SK-N-SH (cell line): ENCODE measurements at regions not wholly inside any gene's neighbourhood (a gene's known extent, or its start where the extent isn't known, plus 50 kb on each side); places are given as distances from the start of the nearest gene placed in this dataset.

Experiments used
- CTCF ChIA-PET: fragments of 300-600, 350-600 bp; formaldehyde crosslinking; extraction: SDS; loops from one replicate; lab custom pipeline; 2021; lab: Yijun Ruan, JAX
- POLR2A ChIA-PET: fragments of 350-600 bp; sonication (Branson Sonifier 250); formaldehyde crosslinking; extraction: SDS; loops from one replicate; lab custom pipeline; 2020; ENCODE audit warnings: antibody characterized with exemption, inconsistent platforms; lab: Yijun Ruan, JAX
- DNase-seq: peaks from one replicate; pipeline ENCODE4 v3.0.0; 2012
- H2AFZ ChIP-seq: fragments of 200-600 bp; sonication (generic); 2 replicates; pipeline ENCODE4 v1.8.1; 2016; ENCODE audit warnings: antibody characterized with exemption, mild to moderate bottlenecking, low read depth
- H3F3A ChIP-seq: fragments of 200-600 bp; sonication (generic); replicated peaks from 2 replicates; pipeline ENCODE3; 2016; ENCODE audit warnings: antibody characterized with exemption, mild to moderate bottlenecking; ENCODE audit not compliant: insufficient read depth
- H3K27ac ChIP-seq, 2 experiments: fragments of 200-500 bp in 1 of 2; fragments of 200-600 bp in 1 of 2; sonication (Bioruptor generic) in 1 of 2; sonication (generic), shearing (Covaris generic) in 1 of 2; 2 replicates each; pipeline versions ENCODE4 v1.5.1 to v1.6.1; 2014 to 2016; ENCODE audit warnings: low read depth in 2 of 2, inconsistent platforms in 1 of 2, low read length in 1 of 2, mild to moderate bottlenecking in 1 of 2, mixed read lengths in 1 of 2
- H3K27me3 ChIP-seq: fragments of 200-600 bp; sonication (generic), shearing (Covaris generic); 2 replicates; pipeline ENCODE4 v1.6.1; 2016; ENCODE audit warnings: mixed run types; ENCODE audit not compliant: insufficient read depth
- H3K36me3 ChIP-seq, 2 experiments: fragments of 200-500 bp in 1 of 2; fragments of 200-600 bp in 1 of 2; sonication (Bioruptor generic) in 1 of 2; sonication (generic) in 1 of 2; replicated peaks in 1 of 2; 2 replicates each; pipeline versions ENCODE3 to v1.5.1; 2014 to 2016; ENCODE audit warnings: low read length in 1 of 2, mild to moderate bottlenecking in 1 of 2; ENCODE audit not compliant: insufficient read depth in 2 of 2, control insufficient read depth in 1 of 2
- H3K4me1 ChIP-seq, 2 experiments: fragments of 200-500 bp in 1 of 2; fragments of 200-600 bp in 1 of 2; sonication (Bioruptor generic) in 1 of 2; sonication (generic), shearing (Covaris generic) in 1 of 2; 2 replicates each; pipeline versions ENCODE4 v1.5.1 to v1.6.1; 2014 to 2016; ENCODE audit warnings: low read depth in 1 of 2, low read length in 1 of 2, mixed run types in 1 of 2; ENCODE audit not compliant: insufficient read depth in 2 of 2, control insufficient read depth in 1 of 2
- H3K4me2 ChIP-seq: fragments of 200-600 bp; sonication (generic), shearing (Covaris generic); 2 replicates; pipeline ENCODE4 v1.6.1; 2017; ENCODE audit warnings: mixed run types
- H3K4me3 ChIP-seq, 2 experiments: fragments of 200-500 bp in 1 of 2; fragments of 200-600 bp in 1 of 2; sonication (Bioruptor generic) in 1 of 2; sonication (generic), shearing (Covaris generic) in 1 of 2; 2 replicates each; pipeline versions ENCODE4 v1.5.1 to v1.8.1; 2014 to 2016; ENCODE audit warnings: low read depth in 2 of 2, inconsistent platforms in 1 of 2, low read length in 1 of 2, mild to moderate bottlenecking in 1 of 2, mixed read lengths in 1 of 2, moderate library complexity in 1 of 2
- H3K79me2 ChIP-seq: fragments of 200-600 bp; sonication (generic); 2 replicates; pipeline ENCODE4 v1.8.1; 2017; ENCODE audit warnings: mild to moderate bottlenecking; ENCODE audit not compliant: insufficient read depth
- H3K9ac ChIP-seq: fragments of 200-600 bp; sonication (generic); 2 replicates; pipeline ENCODE4 v1.6.1; 2017; ENCODE audit warnings: mixed run types
- H3K9me2 ChIP-seq: fragments of 200-600 bp; sonication (generic); 2 replicates; pipeline ENCODE4 v1.6.1; 2017; ENCODE audit warnings: mixed run types
- H3K9me3 ChIP-seq: fragments of 200-600 bp; sonication (generic); 2 replicates; pipeline ENCODE4 v1.6.1; 2017; ENCODE audit warnings: mixed run types, mild to moderate bottlenecking, moderate library complexity
- H4K20me1 ChIP-seq: fragments of 200-600 bp; sonication (generic); 2 replicates; pipeline ENCODE4 v1.6.1; 2017; ENCODE audit warnings: mild to moderate bottlenecking, mixed run types; ENCODE audit not compliant: insufficient read depth
- CHD2 ChIP-seq: fragments of 150-350 bp; IDR thresholded peaks from 2 replicates; pipeline ENCODE4 v1.6.1; 2018; ENCODE audit warnings: low read length; ENCODE audit not compliant: partially characterized antibody
- EP300 ChIP-seq, 2 experiments: IDR thresholded peaks; 2 replicates each; pipeline versions ENCODE4 v1.4.0 to v1.6.1; 2012; ENCODE audit warnings: borderline replicate concordance in 1 of 2, low read depth in 1 of 2, low read length in 1 of 2
- EZH2phosphoT487 ChIP-seq: fragments of 200-600 bp; sonication (generic); IDR thresholded peaks from 2 replicates; pipeline ENCODE4 v1.6.1; 2017; ENCODE audit warnings: low read depth, mixed run types, mild to moderate bottlenecking, antibody characterized with exemption, moderate library complexity, borderline replicate concordance
- NFIC ChIP-seq: IDR thresholded peaks from 2 replicates; pipeline ENCODE4 v1.4.0; 2012; ENCODE audit warnings: borderline replicate concordance
- POLR2AphosphoS5 ChIP-seq: IDR thresholded peaks from 2 replicates; pipeline ENCODE4 v1.6.1; 2012; ENCODE audit warnings: low read depth, low read length
- RCOR1 ChIP-seq: fragments of 150-350 bp; IDR thresholded peaks from 2 replicates; pipeline ENCODE4 v1.6.1; 2017; ENCODE audit warnings: antibody characterized with exemption, low read length
- RFX5 ChIP-seq: IDR thresholded peaks from 2 replicates; pipeline ENCODE4 v1.6.1; 2012; ENCODE audit warnings: mild to moderate bottlenecking, improper control_type of control experiment, low read length
- RXRA ChIP-seq: IDR thresholded peaks from 2 replicates; pipeline ENCODE4 v1.4.0; 2012; ENCODE audit warnings: low read depth, mild to moderate bottlenecking, borderline replicate concordance
- TAF1 ChIP-seq: IDR thresholded peaks from 2 replicates; pipeline ENCODE4 v1.6.1; 2012; ENCODE audit warnings: low read depth, mild to moderate bottlenecking, low read length, moderate library complexity, borderline replicate concordance
- TCF12 ChIP-seq: IDR thresholded peaks from 2 replicates; pipeline ENCODE4 v1.4.0; 2012
- TEAD4 ChIP-seq: IDR thresholded peaks from 2 replicates; pipeline ENCODE4 v1.4.0; 2012; ENCODE audit warnings: mild to moderate bottlenecking, borderline replicate concordance; ENCODE audit not compliant: insufficient read depth
- USF2 ChIP-seq: fragments of 150-350 bp; IDR thresholded peaks from 2 replicates; pipeline ENCODE4 v1.6.1; 2017; ENCODE audit warnings: antibody characterized with exemption, low read length, low read depth, borderline replicate concordance
- YY1 ChIP-seq: IDR thresholded peaks from 2 replicates; pipeline ENCODE4 v1.4.0; 2012; ENCODE audit warnings: low read depth, mild to moderate bottlenecking
- ZBTB33 ChIP-seq: IDR thresholded peaks from 2 replicates; pipeline ENCODE4 v1.4.0; 2012; ENCODE audit warnings: low read depth, borderline replicate concordance
- WGBS: methylation state at CpG from one replicate; pipeline ENCODE4 v1.1.6; 2017; ENCODE audit warnings: low lambda C conversion rate; 5-methylcytosine and 5-hydroxymethylcytosine counted together
- TF ChIP-seq, protein P1 (sequence below): fragments of 150-350 bp; IDR thresholded peaks from 2 replicates; pipeline ENCODE4 v1.6.1; 2016; ENCODE audit warnings: mild to moderate bottlenecking, low read depth, low read length

GRCh38 chr18:75859533-75859932 lies 432.0 kb upstream of the SMIM21 start:
- H3K9me2 ChIP-seq: peaks cover 3% of the 10 kb centered on the region; the same call in 1 of the 2 replicates
- no peak overlapping the region for H3K9ac ChIP-seq
- ChIA-PET CTCF (no interaction called here), POLR2A (no interaction called here)
- H3K4me1 ChIP-seq: no peaks in the 10 kb centered on the region
- WGBS: 37% methylated on average over 4 of the region's 5 CpGs
- no peak overlapping the region for H2AFZ ChIP-seq
- H4K20me1 ChIP-seq: no peaks in the 10 kb centered on the region
- no peak overlapping the region for H3K4me3 ChIP-seq
- TF ChIP-seq USF2: no peak
- no peak for TF ChIP-seq TEAD4
- no peak for TF ChIP-seq NFIC
- no peak for TF ChIP-seq TAF1
- TF ChIP-seq, protein P1, sequence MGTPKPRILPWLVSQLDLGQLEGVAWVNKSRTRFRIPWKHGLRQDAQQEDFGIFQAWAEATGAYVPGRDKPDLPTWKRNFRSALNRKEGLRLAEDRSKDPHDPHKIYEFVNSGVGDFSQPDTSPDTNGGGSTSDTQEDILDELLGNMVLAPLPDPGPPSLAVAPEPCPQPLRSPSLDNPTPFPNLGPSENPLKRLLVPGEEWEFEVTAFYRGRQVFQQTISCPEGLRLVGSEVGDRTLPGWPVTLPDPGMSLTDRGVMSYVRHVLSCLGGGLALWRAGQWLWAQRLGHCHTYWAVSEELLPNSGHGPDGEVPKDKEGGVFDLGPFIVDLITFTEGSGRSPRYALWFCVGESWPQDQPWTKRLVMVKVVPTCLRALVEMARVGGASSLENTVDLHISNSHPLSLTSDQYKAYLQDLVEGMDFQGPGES: no peak
- TF ChIP-seq ZBTB33: no peak
- TF ChIP-seq TCF12: no peak
- TF ChIP-seq EP300 (IDR thresholded peaks at IDR 0.05; ENCODE audit: borderline replicate concordance in 1 of 2, low read depth in 1 of 2, low read length in 1 of 2): no peak
- no peak for TF ChIP-seq CHD2
- TF ChIP-seq RFX5: no peak
- TF ChIP-seq, all 33 proteins: peak for 0
- Histone ChIP-seq H3K36me3 (no peaks in the 10 kb centered on the region), H3F3A (no peaks in the 10 kb centered on the region), H3K79me2 (no peaks in the 10 kb centered on the region), H3K9me3 (no peaks in the 10 kb centered on the region), H3K27me3 (no peaks in the 10 kb centered on the region), H3K4me2 (no peak overlapping the region), H3K27ac (no peak overlapping the region)
- no peak for DNase-seq

DNA sequence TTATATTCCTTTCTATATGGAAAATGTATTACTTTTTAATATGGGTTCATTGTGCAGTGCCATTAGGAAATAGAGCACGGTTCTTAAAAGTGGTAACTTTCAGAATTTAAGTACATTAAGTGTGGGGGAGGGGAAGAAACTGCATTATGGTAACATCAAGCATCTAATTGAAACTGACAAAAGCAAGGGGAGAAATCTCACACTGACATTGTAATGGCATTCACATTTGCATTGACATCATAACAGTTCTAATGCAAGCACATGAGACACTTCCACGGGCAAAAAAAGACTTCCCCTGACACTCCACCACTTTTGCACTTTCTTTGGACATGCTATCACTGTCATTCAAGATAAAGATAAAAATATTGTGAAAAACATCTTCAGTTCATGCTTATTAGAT lies 431.3 kb upstream of the SMIM21 start:
- TF ChIP-seq RXRA (no peak), TCF12 (no peak), RCOR1 (no peak), EZH2phosphoT487 (no peak), RFX5 (no peak), YY1 (no peak), POLR2AphosphoS5 (no peak)
- Histone ChIP-seq H3K27ac (no peak overlapping the region), H3K9me2 (peaks cover 3% of the 10 kb centered on the region; the same call in 1 of the 2 replicates), H3K9ac (no peak overlapping the region), H3K27me3 (no peaks in the 10 kb centered on the region), H3K4me1 (no peaks in the 10 kb centered on the region), H3K9me3 (no peaks in the 10 kb centered on the region), H3K4me3 (no peak overlapping the region), H3F3A (no peaks in the 10 kb centered on the region), H2AFZ (no peak overlapping the region), H3K4me2 (no peak overlapping the region), H4K20me1 (no peaks in the 10 kb centered on the region), H3K79me2 (no peaks in the 10 kb centered on the region), H3K36me3 (no peaks in the 10 kb centered on the region)
- WGBS: 28% methylated on average over 2 of the region's 2 CpGs
- no peak for DNase-seq
- POLR2A ChIA-PET: no interaction called here
- CTCF ChIA-PET: no interaction called here
